ENCODE measurements at regions not wholly inside any gene's neighbourhood (a gene's known extent, or its start where the extent isn't known, plus 50 kb on each side); places are given as distances from the start of the nearest gene placed in this dataset.

- no peak for TF ChIP-seq CTCF (IDR thresholded peaks at IDR 0.05; ENCODE audit: low read depth, low read length, poor library complexity, severe bottlenecking)
- no peak for TF ChIP-seq EZH2phosphoT487 (IDR thresholded peaks at IDR 0.05; ENCODE audit: borderline replicate concordance, low read length)
Measured at GRCh38 chr1:101540161-101540560, 303.3 kb downstream of the S1PR1 start.

All from DOHH2 (cell line).